MM.1S (cell line): ENCODE measurements at regions not wholly inside any gene's neighbourhood (a gene's known extent, or its start where the extent isn't known, plus 50 kb on each side); places are given as distances from the start of the nearest gene placed in this dataset.

ENCODE experiments used
- DNase-seq: peaks from one replicate; pipeline ENCODE4 v3.0.0-alpha.2; 2015
- H2AFZ ChIP-seq: fragments of 300-600 bp; sonication (generic); 2 replicates; pipeline ENCODE4 v1.6.0; 2016; ENCODE audit warnings: antibody characterized with exemption, low read length
- H3F3A ChIP-seq: fragments of 300-600 bp; sonication (generic); 2 replicates; pipeline ENCODE4 v1.6.1; 2016; ENCODE audit warnings: mild to moderate bottlenecking, antibody characterized with exemption, low read length, moderate library complexity, mixed read lengths; ENCODE audit not compliant: insufficient read depth
- H3K27ac ChIP-seq: fragments of 300-600 bp; sonication (generic); 2 replicates; pipeline ENCODE4 v1.5.1; 2016; ENCODE audit warnings: mild to moderate bottlenecking, low read length
- H3K27me3 ChIP-seq: fragments of 300-600 bp; sonication (generic); replicated peaks from 2 replicates; pipeline ENCODE4 v1.6.0; 2016; ENCODE audit warnings: low read length; ENCODE audit not compliant: insufficient read depth
- H3K36me3 ChIP-seq: fragments of 300-600 bp; sonication (generic); replicated peaks from 2 replicates; pipeline ENCODE4 v1.6.1; 2016; ENCODE audit warnings: mild to moderate bottlenecking, low read length, mixed read lengths; ENCODE audit not compliant: insufficient read depth
- H3K4me1 ChIP-seq: fragments of 300-600 bp; sonication (generic); 2 replicates; pipeline ENCODE4 v1.6.1; 2016; ENCODE audit warnings: low read length, mixed read lengths
- H3K4me2 ChIP-seq: fragments of 300-600 bp; sonication (generic); 2 replicates; pipeline ENCODE4 v1.6.0; 2016; ENCODE audit warnings: low read depth, low read length
- H3K4me3 ChIP-seq: fragments of 300-600 bp; sonication (generic); 2 replicates; pipeline ENCODE4 v1.5.1; 2016; ENCODE audit warnings: low read length, mixed read lengths
- H3K79me2 ChIP-seq: fragments of 300-600 bp; sonication (generic); 2 replicates; pipeline ENCODE4 v1.6.1; 2016; ENCODE audit warnings: mixed run types, low read length, mixed read lengths
- H3K9ac ChIP-seq: fragments of 300-600 bp; sonication (generic); 2 replicates; pipeline ENCODE4 v1.6.1; 2016; ENCODE audit warnings: low read length, mixed read lengths
- H3K9me2 ChIP-seq: fragments of 300-600 bp; sonication (generic); replicated peaks from 2 replicates; pipeline ENCODE4 v1.6.1; 2016; ENCODE audit warnings: mild to moderate bottlenecking, low read length, mixed read lengths; ENCODE audit not compliant: insufficient read depth
- H3K9me3 ChIP-seq: fragments of 300-600 bp; sonication (generic); replicated peaks from 2 replicates; pipeline ENCODE4 v1.6.1; 2016; ENCODE audit warnings: mild to moderate bottlenecking, low read length, mixed read lengths; ENCODE audit not compliant: insufficient read depth
- H4K20me1 ChIP-seq: fragments of 300-600 bp; sonication (generic); 2 replicates; pipeline ENCODE4 v1.6.1; 2016; ENCODE audit warnings: mild to moderate bottlenecking, low read length, moderate library complexity, mixed read lengths; ENCODE audit not compliant: insufficient read depth
- CTCF ChIP-seq: fragments of 300-600 bp; sonication (generic); IDR thresholded peaks from 2 replicates; pipeline ENCODE4 v1.5.1; 2016; ENCODE audit warnings: antibody characterized with exemption, low read length, mixed read lengths
- EZH2 ChIP-seq: fragments of 300-600 bp; sonication (generic); optimal IDR thresholded peaks from 2 replicates; pipeline ENCODE3; 2017; ENCODE audit warnings: low read depth, mild to moderate bottlenecking, antibody characterized with exemption, low read length, mixed read lengths
- EZH2phosphoT487 ChIP-seq: fragments of 300-600 bp; sonication (generic); IDR thresholded peaks from 2 replicates; pipeline ENCODE4 v1.6.1; 2018; ENCODE audit warnings: antibody characterized with exemption, low read length

GRCh38 chr11:116282481-116282880 lies 490.3 kb downstream of the BUD13 start:
- no peaks in the 10 kb centered on the region for H4K20me1 ChIP-seq
- no peak overlapping the region for H3K4me3 ChIP-seq
- H3K4me1 ChIP-seq, result no peaks in the 10 kb centered on the region
- H3K9ac ChIP-seq, result no peak overlapping the region
- DNase-seq, result no peak
- TF ChIP-seq CTCF, result no peak
- no peak for TF ChIP-seq EZH2phosphoT487
- no peak overlapping the region for H2AFZ ChIP-seq
- no peaks in the 10 kb centered on the region for H3K36me3 ChIP-seq
- no peaks in the 10 kb centered on the region for H3F3A ChIP-seq
- no peaks in the 10 kb centered on the region for H3K9me2 ChIP-seq
- no peaks in the 10 kb centered on the region for H3K79me2 ChIP-seq
- H3K4me2 ChIP-seq, result no peak overlapping the region
- H3K9me3 ChIP-seq, result no peaks in the 10 kb centered on the region
- no peak overlapping the region for H3K27ac ChIP-seq
- H3K27me3 ChIP-seq, result no peaks in the 10 kb centered on the region

- TF ChIP-seq EZH2 (no peak), CTCF (no peak), EZH2phosphoT487 (no peak)
- Histone ChIP-seq H3K79me2 (no peaks in the 10 kb centered on the region), H3K27me3 (no peaks in the 10 kb centered on the region)
These were observed 491.3 kb downstream of the BUD13 start for GRCh38 chr11:116281173-116282160.

GRCh38 chr11:116279511-116279910 lies 493.3 kb downstream of the BUD13 start:
- Histone ChIP-seq H3K9ac (no peak overlapping the region), H3K27ac (no peak overlapping the region), H3K9me3 (no peaks in the 10 kb centered on the region), H2AFZ (no peak overlapping the region), H4K20me1 (no peaks in the 10 kb centered on the region), H3K9me2 (no peaks in the 10 kb centered on the region), H3K4me2 (no peak overlapping the region), H3K36me3 (no peaks in the 10 kb centered on the region), H3K27me3 (no peaks in the 10 kb centered on the region), H3K4me3 (no peak overlapping the region), H3F3A (no peaks in the 10 kb centered on the region), H3K4me1 (no peaks in the 10 kb centered on the region), H3K79me2 (no peaks in the 10 kb centered on the region)
- TF ChIP-seq EZH2phosphoT487, result no peak
- TF ChIP-seq CTCF, result no peak
- no peak for TF ChIP-seq EZH2
- no peak for DNase-seq

More at GRCh38 chr11:116281173-116282160, 491.3 kb downstream of the BUD13 start:
- no peaks in the 10 kb centered on the region for H4K20me1 ChIP-seq
- no peaks in the 10 kb centered on the region for H3F3A ChIP-seq
- no peaks in the 10 kb centered on the region for H3K4me1 ChIP-seq
- H3K27ac ChIP-seq, result no peak overlapping the region
- no peaks in the 10 kb centered on the region for H3K9me3 ChIP-seq
- no peak overlapping the region for H3K4me3 ChIP-seq
- H3K9ac ChIP-seq, result no peak overlapping the region
- DNase-seq, result no peak
- no peaks in the 10 kb centered on the region for H3K9me2 ChIP-seq
- H3K36me3 ChIP-seq, result no peaks in the 10 kb centered on the region
- H2AFZ ChIP-seq, result no peak overlapping the region
- H3K4me2 ChIP-seq, result no peak overlapping the region
